IMR-90 (cell line): ENCODE measurements at regions not wholly inside any gene's neighbourhood (a gene's known extent, or its start where the extent isn't known, plus 50 kb on each side); places are given as distances from the start of the nearest gene placed in this dataset.

Experiments
- ATAC-seq: fragments of 200-7000 bp; cut with Tn5 transposase; 2 replicates; pipeline ENCODE4 v1.9.1; 2020; ENCODE audit warnings: low read depth, mild to moderate bottlenecking, moderate library complexity
- BruUV-seq: library from RNA; stranded (reverse); fragments of 400-500 nt; replicated peaks from 2 replicates; lab custom pipeline; 2021; lab: Mats Ljungman, UMichigan
- CTCF ChIA-PET: fragments of 300-600 bp; formaldehyde crosslinking; extraction: SDS; loops from one replicate; lab custom pipeline; 2021; ENCODE audit warnings: antibody characterized with exemption; lab: Yijun Ruan, JAX
- POLR2A ChIA-PET: fragments of 300-600 bp; sonication (Branson Sonifier 250); formaldehyde crosslinking; loops from one replicate; lab custom pipeline; 2022; ENCODE audit warnings: antibody characterized with exemption; ENCODE audit not compliant: unreplicated experiment; lab: Charles Lee
- DNase-seq: peaks from one replicate; pipeline ENCODE4 v3.0.0; 2013
- H2AFZ ChIP-seq: replicated peaks from 2 replicates; pipeline ENCODE3; 2013; ENCODE audit warnings: low read length, mild to moderate bottlenecking; ENCODE audit not compliant: poor library complexity
- H2AK5ac ChIP-seq: 2 replicates; pipeline ENCODE4 v1.6.1; 2013; ENCODE audit warnings: low read depth, low read length, inconsistent platforms
- H2AK9ac ChIP-seq: replicated peaks from 2 replicates; pipeline ENCODE3; 2013; ENCODE audit warnings: mild to moderate bottlenecking, low read depth, low read length, moderate library complexity; ENCODE audit not compliant: poor library complexity
- H2BK120ac ChIP-seq: 2 replicates; pipeline ENCODE4 v1.6.1; 2013; ENCODE audit warnings: low read depth, low read length, inconsistent platforms
- H2BK15ac ChIP-seq: 3 replicates; pipeline ENCODE4 v1.6.1; 2013; ENCODE audit warnings: low read depth, low read length, inconsistent platforms
- H2BK20ac ChIP-seq: 2 replicates; pipeline ENCODE4 v1.6.1; 2013; ENCODE audit warnings: low read depth, mild to moderate bottlenecking, inconsistent platforms, low read length, moderate library complexity
- H2BK5ac ChIP-seq: 2 replicates; pipeline ENCODE4 v1.6.1; 2013; ENCODE audit warnings: mild to moderate bottlenecking, low read depth, low read length, inconsistent platforms; ENCODE audit not compliant: poor library complexity, severe bottlenecking
- H3K14ac ChIP-seq: replicated peaks from 2 replicates; pipeline ENCODE4 v1.6.1; 2013; ENCODE audit warnings: low read depth, low read length, inconsistent platforms
- H3K18ac ChIP-seq: 2 replicates; pipeline ENCODE4 v1.6.1; 2013; ENCODE audit warnings: low read depth, low read length, control low read depth
- H3K23ac ChIP-seq: 2 replicates; pipeline ENCODE4 v1.6.1; 2013; ENCODE audit warnings: low read depth, low read length, inconsistent platforms
- H3K27ac ChIP-seq: 2 replicates; pipeline ENCODE4 v1.5.1; 2013; ENCODE audit warnings: mild to moderate bottlenecking, control low read depth, low read length; ENCODE audit not compliant: insufficient read depth
- H3K27me3 ChIP-seq: 2 replicates; pipeline ENCODE4 v1.6.1; 2013; ENCODE audit warnings: low read length; ENCODE audit not compliant: control insufficient read depth, insufficient read depth
- H3K36me3 ChIP-seq: 2 replicates; pipeline ENCODE4 v1.6.1; 2013; ENCODE audit warnings: low read length, mixed read lengths; ENCODE audit not compliant: control insufficient read depth, insufficient read depth
- H3K4ac ChIP-seq: 2 replicates; pipeline ENCODE4 v1.6.1; 2013; ENCODE audit warnings: low read depth, low read length, inconsistent platforms
- H3K4me1 ChIP-seq: 2 replicates; pipeline ENCODE4 v1.6.1; 2013; ENCODE audit warnings: low read length, mixed read lengths; ENCODE audit not compliant: control insufficient read depth, insufficient read depth
- H3K4me2 ChIP-seq: 2 replicates; pipeline ENCODE4 v1.6.1; 2013; ENCODE audit warnings: low read depth, mild to moderate bottlenecking, control low read depth, low read length, moderate library complexity
- H3K4me3 ChIP-seq: 2 replicates; pipeline ENCODE4 v1.5.1; 2013; ENCODE audit warnings: low read depth, mild to moderate bottlenecking, control low read depth, low read length, moderate library complexity; ENCODE audit not compliant: insufficient read depth
- H3K56ac ChIP-seq: 2 replicates; pipeline ENCODE4 v1.6.1; 2013; ENCODE audit warnings: low read length, inconsistent platforms; ENCODE audit not compliant: insufficient read depth; ENCODE audit errors: extremely low read depth
- H3K79me1 ChIP-seq, 2 experiments: 2 replicates each; pipeline ENCODE4 v1.6.1; 2013; ENCODE audit warnings: low read length in 2 of 2, inconsistent platforms in 1 of 2, low read depth in 1 of 2
- H3K9ac ChIP-seq: 2 replicates; pipeline ENCODE4 v1.6.1; 2013; ENCODE audit warnings: low read depth, low read length, control low read depth
- H3K9me1 ChIP-seq: 2 replicates; pipeline ENCODE4 v1.6.1; 2013; ENCODE audit warnings: low read length, inconsistent platforms; ENCODE audit not compliant: insufficient read depth
- H3K9me3 ChIP-seq: 2 replicates; pipeline ENCODE4 v1.6.1; 2013; ENCODE audit warnings: low read length; ENCODE audit not compliant: control insufficient read depth, insufficient read depth
- H4K20me1 ChIP-seq: 2 replicates; pipeline ENCODE4 v1.6.1; 2013; ENCODE audit warnings: low read length, inconsistent platforms; ENCODE audit not compliant: insufficient read depth
- H4K5ac ChIP-seq: 2 replicates; pipeline ENCODE4 v1.6.1; 2013; ENCODE audit warnings: mild to moderate bottlenecking, low read depth, low read length, control low read depth
- H4K8ac ChIP-seq, 2 experiments: 2 replicates each; pipeline ENCODE4 v1.6.1; 2013; ENCODE audit warnings: low read depth in 2 of 2, low read length in 2 of 2, control low read depth in 1 of 2, inconsistent platforms in 1 of 2
- H4K91ac ChIP-seq: 2 replicates; pipeline ENCODE4 v1.6.1; 2013; ENCODE audit warnings: low read depth, low read length, inconsistent platforms; ENCODE audit not compliant: insufficient read depth
- BHLHE40 ChIP-seq: fragments of 150-350 bp; IDR thresholded peaks from 2 replicates; pipeline ENCODE4 v1.6.1; 2016; ENCODE audit warnings: mild to moderate bottlenecking, low read depth, low read length
- CEBPB ChIP-seq: IDR thresholded peaks from 2 replicates; pipeline ENCODE4 v1.6.1; 2012; ENCODE audit warnings: low read depth, low read length, improper control_type of control experiment
- MAZ ChIP-seq: IDR thresholded peaks from 2 replicates; pipeline ENCODE4 v1.6.1; 2012; ENCODE audit warnings: low read depth, mild to moderate bottlenecking, low read length, improper control_type of control experiment, moderate library complexity, borderline replicate concordance
- MXI1 ChIP-seq: IDR thresholded peaks from 2 replicates; pipeline ENCODE4 v1.6.1; 2012; ENCODE audit warnings: low read depth, mild to moderate bottlenecking, low read length, moderate library complexity, borderline replicate concordance
- NFE2L2 ChIP-seq: fragments of 150-350 bp; IDR thresholded peaks from 2 replicates; pipeline ENCODE4 v1.6.1; 2016; ENCODE audit warnings: low read depth, mild to moderate bottlenecking, low read length
- POLR2A ChIP-seq: IDR thresholded peaks from 2 replicates; pipeline ENCODE4 v1.6.1; 2012; ENCODE audit warnings: mild to moderate bottlenecking, low read depth, low read length
- RAD21 ChIP-seq: IDR thresholded peaks from 2 replicates; pipeline ENCODE4 v1.6.1; 2012; ENCODE audit warnings: low read length, improper control_type of control experiment
- RFX5 ChIP-seq: IDR thresholded peaks from 2 replicates; pipeline ENCODE4 v1.8.0; 2012; ENCODE audit warnings: low read depth, mild to moderate bottlenecking, low read length, moderate library complexity
- USF2 ChIP-seq: fragments of 150-350 bp; IDR thresholded peaks from 2 replicates; pipeline ENCODE4 v1.6.1; 2017; ENCODE audit warnings: mild to moderate bottlenecking, antibody characterized with exemption, low read length, low read depth
- WGBS, 2 experiments: methylation state at CpG; one replicate each; pipeline versions ENCODE4 v1.1.5 to v1.1.7; 2013; ENCODE audit warnings: missing lambda C conversion rate in 2 of 2; ENCODE audit not compliant: insufficient read length in 1 of 2; ENCODE audit errors: extremely low coverage in 2 of 2; 5-methylcytosine and 5-hydroxymethylcytosine counted together
- dilution Hi-C: fragments of 300-500 bp; cut with HindIII; formaldehyde crosslinking; loops from one replicate; pipeline ENCODE4 v1.14.3; 2018; ENCODE audit warnings: low sequenced_read_pairs; ENCODE audit not compliant: unreplicated experiment
- in situ Hi-C: fragments of 300-500 bp; cut with MboI; formaldehyde crosslinking; loops from 3 replicates; pipeline ENCODE4 v1.14.3; 2019; ENCODE audit warnings: low sequenced_read_pairs, inconsistent platforms, mixed read lengths
- intact Hi-C: fragments of 100-400 bp; cut with micrococcal nuclease; formaldehyde crosslinking; loops from 2 replicates; pipeline ENCODE4 v1.10.0; 2022

- ATAC-seq, result no peak
- peaks cover 51% of the 10 kb centered on the region for H3K9me3 ChIP-seq
- CTCF ChIA-PET, result no interaction called here
- WGBS, 2 experiments, result 69% methylated on average over 3 of the region's 6 CpGs; no CpG with 5 or more reads in 1 of the 2 experiments
- H3K4ac ChIP-seq, result no peak overlapping the region
- H3K27me3 ChIP-seq, result no peaks in the 10 kb centered on the region
- no peak overlapping the region for H4K5ac ChIP-seq
- H2BK5ac ChIP-seq, result no peak overlapping the region
- H4K91ac ChIP-seq, result no peak overlapping the region
- no peak for DNase-seq
- H3K14ac ChIP-seq, result no peak overlapping the region
- H2AK9ac ChIP-seq, result no peak overlapping the region
- no peak overlapping the region for H3K23ac ChIP-seq
- POLR2A ChIA-PET, result no interaction called here
- no peak overlapping the region for H3K4me2 ChIP-seq
- H2BK120ac ChIP-seq, result no peak overlapping the region
- H3K4me3 ChIP-seq, result no peak overlapping the region
- H4K20me1 ChIP-seq, result no peaks in the 10 kb centered on the region
- H3K18ac ChIP-seq, result no peak overlapping the region
- TF ChIP-seq NFE2L2 (no peak), RFX5 (no peak), RAD21 (no peak), BHLHE40 (no peak), MXI1 (no peak), USF2 (no peak), MAZ (no peak), CEBPB (no peak), POLR2A (no peak)
- in situ Hi-C loops (no loop called here), intact Hi-C loops (no loop called here), dilution Hi-C loops (no loop called here)
- H3K4me1 ChIP-seq, result no peaks in the 10 kb centered on the region
- BruUV-seq, result no TSS peak
- H3K9ac ChIP-seq, result no peak overlapping the region
- no peak overlapping the region for H2BK15ac ChIP-seq
- H2BK20ac ChIP-seq, result no peak overlapping the region
- H2AK5ac ChIP-seq, result no peak overlapping the region
- no peaks in the 10 kb centered on the region for H3K9me1 ChIP-seq
- no peaks in the 10 kb centered on the region for H3K36me3 ChIP-seq
- no peak overlapping the region for H2AFZ ChIP-seq
- no peak overlapping the region for H3K56ac ChIP-seq
- H4K8ac ChIP-seq, result no peak overlapping the region
- no peaks in the 10 kb centered on the region for H3K79me1 ChIP-seq
- H3K27ac ChIP-seq, result no peak overlapping the region
Measured at GRCh38 chr11:134670247-134670782, 258.3 kb upstream of the B3GAT1 start.
